Kidney (tissue), 13 donors: ENCODE measurements at regions not wholly inside any gene's neighbourhood (a gene's known extent, or its start where the extent isn't known, plus 50 kb on each side); places are given as distances from the start of the nearest gene placed in this dataset.

Experiments used
- DNase-seq, 5 donors: peaks; one replicate each; pipeline ENCODE4 v3.0.0-alpha.2; 2013 to 2020
- FAIRE-seq: peaks from 2 replicates; lab custom pipeline; 2012; peaks lifted over from hg19 to GRCh38; lab: Jason Lieb, UNC
- H3K27ac ChIP-seq, 2 donors: one replicate each; pipeline ENCODE4 v1.7.0; 2013; ENCODE audit warnings: low read depth in 2 of 2, low read length in 2 of 2, inconsistent platforms in 1 of 2
- H3K27me3 ChIP-seq: one replicate; pipeline ENCODE4 v1.7.1; 2013; ENCODE audit warnings: low read length, inconsistent platforms; ENCODE audit not compliant: control insufficient read depth, insufficient read depth
- H3K36me3 ChIP-seq, 3 donors: one replicate each; pipeline versions ENCODE4 v1.7.0 to v1.7.1; 2013; ENCODE audit warnings: low read length in 3 of 3, control low read depth in 1 of 3, inconsistent platforms in 1 of 3; ENCODE audit not compliant: insufficient read depth in 3 of 3, control insufficient read depth in 2 of 3
- H3K4me1 ChIP-seq, 3 donors: one replicate each; pipeline versions ENCODE4 v1.7.0 to v1.7.1; 2013; ENCODE audit warnings: low read length in 3 of 3, inconsistent platforms in 1 of 3, low read depth in 1 of 3; ENCODE audit not compliant: control insufficient read depth in 2 of 3, insufficient read depth in 2 of 3
- H3K4me3 ChIP-seq, 3 donors: one replicate each; pipeline versions ENCODE4 v1.7.0 to v1.8.1; 2013; ENCODE audit warnings: low read length in 3 of 3, control low read depth in 1 of 3, inconsistent platforms in 1 of 3
- H3K9ac ChIP-seq, 3 donors: one replicate each; pipeline versions ENCODE4 v1.7.0 to v1.7.1; 2013; ENCODE audit warnings: low read length in 3 of 3, control low read depth in 1 of 3, inconsistent platforms in 1 of 3
- H3K9me3 ChIP-seq, 3 donors: one replicate each; pipeline versions ENCODE4 v1.7.0 to v1.7.1; 2013; ENCODE audit warnings: low read length in 3 of 3, control low read depth in 1 of 3, inconsistent platforms in 1 of 3; ENCODE audit not compliant: control insufficient read depth in 2 of 3, insufficient read depth in 1 of 3
- CTCF ChIP-seq: IDR thresholded peaks from 3 replicates; pipeline ENCODE4 v1.5.1; 2012; ENCODE audit warnings: mild to moderate bottlenecking, moderate library complexity, borderline replicate concordance; ENCODE audit not compliant: insufficient read depth; ENCODE audit errors: extremely low read depth
- intact Hi-C: fragments of 100-400 bp; cut with DNase I; formaldehyde crosslinking; loops from one replicate; pipeline ENCODE4 v1.11.1; 2022
- donor health status: control.
- donor health status: control.
- donor health status: control.
- donor health status: control.
- donor health status: control.
- donor health status: DM: yes; HTN: yes; CAD: no.
- donor health status: Normal renal cell carcinoma (clear cell type).

GRCh38 chr11:8740129-8740528, 57.5 kb downstream of the RPL27A start:
- FAIRE-seq (no peak), DNase-seq (no peak)
- Histone ChIP-seq H3K4me1 (no peaks in the 10 kb centered on the region), H3K27me3 (no peaks in the 10 kb centered on the region), H3K4me3 (no peak overlapping the region), H3K36me3 (no peaks in the 10 kb centered on the region), H3K27ac (no peak overlapping the region), H3K9me3 (no peaks in the 10 kb centered on the region), H3K9ac (no peak overlapping the region)
- TF ChIP-seq CTCF, result no peak
- intact Hi-C loops, result no loop called here

- no peak for TF ChIP-seq CTCF
- DNase-seq, result no peak
- H3K9me3 ChIP-seq, result no peaks in the 10 kb centered on the region
- H3K4me1 ChIP-seq, result peaks cover 0 to 4% (median 0%) of the 10 kb centered on the region in 3 donors
- no peak overlapping the region for H3K4me3 ChIP-seq
- no peaks in the 10 kb centered on the region for H3K27me3 ChIP-seq
- no peak for FAIRE-seq
- H3K27ac ChIP-seq, result no peak overlapping the region
- H3K9ac ChIP-seq, result no peak overlapping the region
- H3K36me3 ChIP-seq, result no peaks in the 10 kb centered on the region
- intact Hi-C loops, result no loop called here
Measured at GRCh38 chr11:8744423-8744822, 61.8 kb downstream of the RPL27A start.

- Histone ChIP-seq H3K36me3 (no peaks in the 10 kb centered on the region), H3K27me3 (no peaks in the 10 kb centered on the region), H3K27ac (no peak overlapping the region), H3K9ac (no peak overlapping the region), H3K4me1 (peaks cover 0 to 4% (median 0%) of the 10 kb centered on the region in 3 donors), H3K9me3 (no peaks in the 10 kb centered on the region), H3K4me3 (no peak overlapping the region)
- DNase-seq (peak in 3 of 5 donors; percentile 41 to 67 (median 64)), FAIRE-seq (no peak)
- TF ChIP-seq CTCF, result no peak
- intact Hi-C loops, result no loop called here
Measured at GRCh38 chr11:8745431-8746253, 63.0 kb downstream of the RPL27A start.
